ENCODE measurements at regions not wholly inside any gene's neighbourhood (a gene's known extent, or its start where the extent isn't known, plus 50 kb on each side); places are given as distances from the start of the nearest gene placed in this dataset.

DNA sequence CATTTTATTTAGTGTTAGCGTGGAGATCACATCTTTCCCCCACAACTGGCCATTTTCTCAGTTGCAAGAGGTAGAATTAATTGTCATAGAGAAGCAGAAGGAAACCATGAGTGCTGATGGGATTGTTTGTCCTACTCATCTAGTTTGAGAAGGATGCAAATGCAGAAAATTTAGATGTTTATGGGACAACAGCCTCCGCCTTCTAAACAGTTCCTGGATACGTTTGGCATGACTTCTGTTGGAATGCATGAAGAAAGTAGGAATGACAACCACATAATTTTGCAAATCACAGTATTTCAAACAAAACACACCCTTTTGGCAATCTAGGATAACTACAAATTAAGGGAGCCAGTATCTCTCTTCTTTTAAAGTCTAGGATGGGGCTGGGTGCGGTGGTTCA lies 240.1 kb upstream of the SUCLG2 start:
- Histone ChIP-seq H3K36me3 (ENCODE audit: control insufficient read depth in 1 of 2, insufficient read depth in 2 of 2, low read length in 1 of 2) (no peaks in the 10 kb centered on the region), H3K4me3 (ENCODE audit: low read length in 2 of 2) (no peak overlapping the region), H3K9me3 (ENCODE audit: control insufficient read depth, low read length) (peaks cover 6% of the 10 kb centered on the region), H3K27ac (ENCODE audit: low read depth in 1 of 2, low read length in 2 of 2) (no peak overlapping the region), H3K27me3 (ENCODE audit: control insufficient read depth in 1 of 2, insufficient read depth in 2 of 2, low read length in 1 of 2) (no peaks in the 10 kb centered on the region), H3K4me1 (ENCODE audit: control insufficient read depth in 1 of 2, insufficient read depth in 2 of 2, low read length in 2 of 2) (no peaks in the 10 kb centered on the region)
- 94 to 96% methylated on average over 4 of the region's 4 CpGs for whole genome bisulfite sequencing, 2 donors
- ATAC-seq (ENCODE audit: low FRiP score): no peak
- intact Hi-C loops (cut with DNase I): no loop called here
- no peak for DNase-seq

DNA sequence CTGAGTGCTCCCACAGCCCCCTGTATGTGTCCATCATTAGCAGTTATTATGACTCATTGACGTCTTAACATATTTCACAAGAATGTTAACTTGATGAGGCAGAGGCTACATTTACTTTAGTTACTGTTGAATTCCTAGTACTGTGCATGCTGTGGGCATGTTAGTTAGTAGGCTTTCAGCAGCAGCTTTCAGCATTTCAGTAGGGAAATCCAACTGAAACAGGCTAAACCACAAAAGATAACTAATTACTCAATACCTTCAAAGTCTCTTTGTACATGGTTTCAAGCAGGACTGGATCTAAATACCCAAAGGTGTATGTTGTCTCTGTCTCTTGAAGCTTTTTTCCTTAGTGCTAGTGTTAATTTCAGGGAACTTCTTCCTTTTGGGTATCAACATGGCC lies 229.9 kb upstream of the SUCLG2 start:
- Histone ChIP-seq H3K27ac (ENCODE audit: low read depth in 1 of 2, low read length in 2 of 2) (no peak overlapping the region), H3K4me1 (ENCODE audit: control insufficient read depth in 1 of 2, insufficient read depth in 2 of 2, low read length in 2 of 2) (no peaks in the 10 kb centered on the region), H3K27me3 (ENCODE audit: control insufficient read depth in 1 of 2, insufficient read depth in 2 of 2, low read length in 1 of 2) (no peaks in the 10 kb centered on the region), H3K4me3 (ENCODE audit: low read length in 2 of 2) (no peak overlapping the region), H3K9me3 (ENCODE audit: control insufficient read depth, low read length) (no peaks in the 10 kb centered on the region), H3K36me3 (ENCODE audit: control insufficient read depth in 1 of 2, insufficient read depth in 2 of 2, low read length in 1 of 2) (no peaks in the 10 kb centered on the region)
- WGBS, 2 donors: 69 to 78% methylated on average over 1 of the region's 1 CpG
- DNase-seq (no peak), ATAC-seq (ENCODE audit: low FRiP score) (no peak)
- intact Hi-C loops (cut with DNase I): no loop called here

DNA sequence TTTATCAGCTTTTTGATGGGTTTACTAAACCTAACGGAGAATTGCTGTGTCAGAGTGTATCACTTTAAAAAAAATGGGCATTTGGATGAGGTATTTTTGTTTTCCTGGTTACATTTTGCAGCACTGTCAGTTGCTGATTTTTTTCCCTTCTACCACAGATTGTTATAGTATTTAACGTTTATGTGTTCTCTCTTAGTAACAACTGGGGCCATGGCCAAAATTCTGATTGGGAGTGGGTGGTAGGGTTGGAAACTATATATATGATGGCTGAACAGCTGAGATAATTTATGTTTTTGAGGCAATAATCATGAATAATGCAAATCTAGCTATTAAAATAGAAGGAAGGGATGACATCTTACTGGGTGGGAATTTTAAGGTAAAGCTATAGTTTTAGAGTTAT lies 229.4 kb upstream of the SUCLG2 start:
- H3K4me3 ChIP-seq (ENCODE audit: low read length in 2 of 2): no peak overlapping the region
- intact Hi-C loops (cut with DNase I): no loop called here
- no peaks in the 10 kb centered on the region for H3K36me3 ChIP-seq (ENCODE audit: control insufficient read depth in 1 of 2, insufficient read depth in 2 of 2, low read length in 1 of 2)
- no peaks in the 10 kb centered on the region for H3K4me1 ChIP-seq (ENCODE audit: control insufficient read depth in 1 of 2, insufficient read depth in 2 of 2, low read length in 2 of 2)
- no peak for ATAC-seq (ENCODE audit: low FRiP score)
- H3K27me3 ChIP-seq (ENCODE audit: control insufficient read depth in 1 of 2, insufficient read depth in 2 of 2, low read length in 1 of 2): no peaks in the 10 kb centered on the region
- H3K27ac ChIP-seq (ENCODE audit: low read depth in 1 of 2, low read length in 2 of 2): no peak overlapping the region
- 51 to 65% methylated on average over 2 of the region's 2 CpGs for WGBS, 2 donors
- no peak for DNase-seq
- no peaks in the 10 kb centered on the region for H3K9me3 ChIP-seq (ENCODE audit: control insufficient read depth, low read length)

- intact Hi-C loops (cut with DNase I): no loop called here
- ATAC-seq (ENCODE audit: low FRiP score) (no peak), DNase-seq (no peak)
- Histone ChIP-seq H3K4me1 (ENCODE audit: control insufficient read depth in 1 of 2, insufficient read depth in 2 of 2, low read length in 2 of 2) (no peaks in the 10 kb centered on the region), H3K27ac (ENCODE audit: low read depth in 1 of 2, low read length in 2 of 2) (no peak overlapping the region), H3K36me3 (ENCODE audit: control insufficient read depth in 1 of 2, insufficient read depth in 2 of 2, low read length in 1 of 2) (no peaks in the 10 kb centered on the region), H3K4me3 (ENCODE audit: low read length in 2 of 2) (no peak overlapping the region), H3K27me3 (ENCODE audit: control insufficient read depth in 1 of 2, insufficient read depth in 2 of 2, low read length in 1 of 2) (no peaks in the 10 kb centered on the region), H3K9me3 (ENCODE audit: control insufficient read depth, low read length) (no peaks in the 10 kb centered on the region)
- WGBS, 2 donors: 90 to 91% methylated on average over 5 of the region's 5 CpGs
These were observed 228.6 kb upstream of the SUCLG2 start for GRCh38 chr3:67882981-67883380.

DNA sequence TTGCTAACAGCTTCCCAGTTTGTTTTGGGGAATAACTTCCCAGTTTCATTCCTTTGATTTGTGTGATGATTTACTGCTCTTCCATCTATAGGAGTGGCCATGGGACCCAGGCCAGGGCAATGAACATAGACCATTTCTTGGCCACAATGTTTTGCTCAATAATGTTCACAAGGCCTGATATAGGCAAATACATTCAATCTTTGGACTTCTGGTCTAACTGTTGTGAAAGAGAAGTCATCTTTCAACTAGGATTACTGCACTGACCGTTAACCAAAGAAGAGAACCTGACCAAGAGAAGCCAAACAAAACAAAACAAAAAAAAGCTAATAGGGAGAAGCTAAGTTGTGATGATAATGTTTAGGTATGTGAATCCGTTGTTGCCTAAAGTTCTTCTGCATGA lies 221.8 kb upstream of the SUCLG2 start:
- ATAC-seq (ENCODE audit: low FRiP score) (no peak), DNase-seq (no peak)
- H3K4me1 ChIP-seq (ENCODE audit: control insufficient read depth in 1 of 2, insufficient read depth in 2 of 2, low read length in 2 of 2): no peaks in the 10 kb centered on the region
- H3K9me3 ChIP-seq (ENCODE audit: control insufficient read depth, low read length): no peaks in the 10 kb centered on the region
- no peaks in the 10 kb centered on the region for H3K27me3 ChIP-seq (ENCODE audit: control insufficient read depth in 1 of 2, insufficient read depth in 2 of 2, low read length in 1 of 2)
- no peak overlapping the region for H3K4me3 ChIP-seq (ENCODE audit: low read length in 2 of 2)
- no peak overlapping the region for H3K27ac ChIP-seq (ENCODE audit: low read depth in 1 of 2, low read length in 2 of 2)
- 79 to 81% methylated on average over 2 of the region's 2 CpGs for WGBS, 2 donors
- intact Hi-C loops (cut with DNase I): no loop called here
- no peaks in the 10 kb centered on the region for H3K36me3 ChIP-seq (ENCODE audit: control insufficient read depth in 1 of 2, insufficient read depth in 2 of 2, low read length in 1 of 2)

- Histone ChIP-seq H3K36me3 (ENCODE audit: control insufficient read depth in 1 of 2, insufficient read depth in 2 of 2, low read length in 1 of 2) (no peaks in the 10 kb centered on the region), H3K4me1 (ENCODE audit: control insufficient read depth in 1 of 2, insufficient read depth in 2 of 2, low read length in 2 of 2) (no peaks in the 10 kb centered on the region), H3K9me3 (ENCODE audit: control insufficient read depth, low read length) (no peaks in the 10 kb centered on the region), H3K4me3 (ENCODE audit: low read length in 2 of 2) (no peak overlapping the region), H3K27me3 (ENCODE audit: control insufficient read depth in 1 of 2, insufficient read depth in 2 of 2, low read length in 1 of 2) (no peaks in the 10 kb centered on the region), H3K27ac (ENCODE audit: low read depth in 1 of 2, low read length in 2 of 2) (no peak overlapping the region)
- WGBS, 2 donors: 71 to 77% methylated on average over 3 of the region's 3 CpGs
- intact Hi-C loops (cut with DNase I): no loop called here
- ATAC-seq (ENCODE audit: low FRiP score): no peak
- no peak for DNase-seq
These were observed 221.4 kb upstream of the SUCLG2 start for GRCh38 chr3:67875858-67876257.

DNA sequence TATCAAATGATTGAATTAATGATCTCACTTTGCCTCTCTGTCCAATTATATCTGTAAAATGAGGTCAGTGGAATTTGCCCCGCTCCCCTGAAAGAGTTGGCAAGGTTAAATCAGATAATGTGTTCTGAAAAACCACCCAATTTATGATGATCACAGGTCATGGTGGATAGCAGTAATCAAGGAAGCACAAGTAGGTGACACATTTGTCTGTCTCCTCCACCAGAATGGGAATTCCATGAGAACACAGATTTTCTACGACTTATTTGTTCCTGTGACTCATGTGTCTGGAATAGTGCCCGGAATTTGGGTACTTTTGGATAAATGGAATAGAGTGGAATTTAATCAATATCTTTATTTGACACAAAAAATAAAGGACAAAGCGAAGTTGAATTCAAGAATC lies 220.9 kb upstream of the SUCLG2 start:
- intact Hi-C loops (cut with DNase I): no loop called here
- no peak overlapping the region for H3K4me3 ChIP-seq (ENCODE audit: low read length in 2 of 2)
- ATAC-seq (ENCODE audit: low FRiP score): no peak
- H3K4me1 ChIP-seq (ENCODE audit: control insufficient read depth in 1 of 2, insufficient read depth in 2 of 2, low read length in 2 of 2): no peaks in the 10 kb centered on the region
- WGBS, 2 donors: 38 to 42% methylated on average over 4 of the region's 4 CpGs
- H3K27me3 ChIP-seq (ENCODE audit: control insufficient read depth in 1 of 2, insufficient read depth in 2 of 2, low read length in 1 of 2): no peaks in the 10 kb centered on the region
- no peak overlapping the region for H3K27ac ChIP-seq (ENCODE audit: low read depth in 1 of 2, low read length in 2 of 2)
- DNase-seq: no peak
- no peaks in the 10 kb centered on the region for H3K36me3 ChIP-seq (ENCODE audit: control insufficient read depth in 1 of 2, insufficient read depth in 2 of 2, low read length in 1 of 2)
- no peaks in the 10 kb centered on the region for H3K9me3 ChIP-seq (ENCODE audit: control insufficient read depth, low read length)

DNA sequence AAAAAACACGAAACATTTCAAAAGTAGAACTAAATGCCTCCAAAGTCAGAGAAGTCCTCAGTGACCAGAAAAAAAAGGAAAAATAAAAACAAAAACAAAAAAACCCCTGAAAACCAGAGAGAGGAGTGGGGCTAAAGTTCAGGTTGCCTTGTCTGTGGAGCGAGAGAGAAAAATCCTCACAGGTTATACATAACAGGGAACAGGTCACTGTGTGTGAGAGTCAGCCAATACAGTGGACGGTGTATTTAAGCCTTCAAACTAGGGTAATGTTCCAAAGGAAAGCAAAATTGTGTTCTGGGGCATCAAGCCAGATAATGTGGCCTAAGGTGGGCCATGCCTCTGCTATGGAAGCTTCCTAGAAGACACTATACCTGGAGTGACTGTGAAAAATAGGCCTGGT lies 216.1 kb upstream of the SUCLG2 start:
- Histone ChIP-seq H3K9me3 (ENCODE audit: control insufficient read depth, low read length) (peaks cover 1% of the 10 kb centered on the region), H3K36me3 (ENCODE audit: control insufficient read depth in 1 of 2, insufficient read depth in 2 of 2, low read length in 1 of 2) (no peaks in the 10 kb centered on the region), H3K4me3 (ENCODE audit: low read length in 2 of 2) (no peak overlapping the region), H3K4me1 (ENCODE audit: control insufficient read depth in 1 of 2, insufficient read depth in 2 of 2, low read length in 2 of 2) (no peaks in the 10 kb centered on the region), H3K27ac (ENCODE audit: low read depth in 1 of 2, low read length in 2 of 2) (no peak overlapping the region), H3K27me3 (ENCODE audit: control insufficient read depth in 1 of 2, insufficient read depth in 2 of 2, low read length in 1 of 2) (no peaks in the 10 kb centered on the region)
- WGBS, 2 donors: 93 to 96% methylated on average over 3 of the region's 3 CpGs
- DNase-seq (no peak), ATAC-seq (ENCODE audit: low FRiP score) (no peak)
- intact Hi-C loops (cut with DNase I): loop anchor here in 1 of 2 donors (5.0 kb wide), 1 partner anchor 273 kb away; no protein-coding TSS in a partner anchor

- DNase-seq: no peak
- no peak overlapping the region for H3K27ac ChIP-seq (ENCODE audit: low read depth in 1 of 2, low read length in 2 of 2)
- no peaks in the 10 kb centered on the region for H3K27me3 ChIP-seq (ENCODE audit: control insufficient read depth in 1 of 2, insufficient read depth in 2 of 2, low read length in 1 of 2)
- WGBS, 2 donors: 95 to 96% methylated on average over 6 of the region's 6 CpGs
- peaks cover 1% of the 10 kb centered on the region for H3K9me3 ChIP-seq (ENCODE audit: control insufficient read depth, low read length)
- intact Hi-C loops (cut with DNase I): no loop called here
- no peaks in the 10 kb centered on the region for H3K4me1 ChIP-seq (ENCODE audit: control insufficient read depth in 1 of 2, insufficient read depth in 2 of 2, low read length in 2 of 2)
- H3K36me3 ChIP-seq (ENCODE audit: control insufficient read depth in 1 of 2, insufficient read depth in 2 of 2, low read length in 1 of 2): no peaks in the 10 kb centered on the region
- no peak overlapping the region for H3K4me3 ChIP-seq (ENCODE audit: low read length in 2 of 2)
- ATAC-seq (ENCODE audit: low FRiP score): no peak
These were observed 212.2 kb upstream of the SUCLG2 start for GRCh38 chr3:67866571-67866970.

All from aorta (tissue), 5 donors.